PC-3 (cell line): ENCODE measurements at regions not wholly inside any gene's neighbourhood (a gene's known extent, or its start where the extent isn't known, plus 50 kb on each side); places are given as distances from the start of the nearest gene placed in this dataset.

Experiments
- ATAC-seq: fragments of 200-7000 bp; cut with Tn5 transposase; 2 replicates; pipeline ENCODE4 v1.9.1; 2020; ENCODE audit warnings: mild to moderate bottlenecking, moderate library complexity
- BruUV-seq: library from RNA; stranded (reverse); fragments of 400-500 nt; replicated peaks from 2 replicates; lab custom pipeline; 2021; lab: Mats Ljungman, UMichigan
- CTCF ChIA-PET: fragments of 300-600 bp; sonication (Branson Sonifier 250); formaldehyde crosslinking; loops from one replicate; lab custom pipeline; 2022; ENCODE audit warnings: antibody characterized with exemption; lab: Charles Lee
- POLR2A ChIA-PET: fragments of 300-600 bp; sonication (Branson Sonifier 250); formaldehyde crosslinking; loops from one replicate; lab custom pipeline; 2022; ENCODE audit warnings: antibody characterized with exemption; ENCODE audit not compliant: unreplicated experiment; lab: Charles Lee
- DNase-seq: peaks from one replicate; pipeline ENCODE4 v3.0.0-alpha.2; 2015
- H2AFZ ChIP-seq: fragments of 300-600 bp; sonication (generic); 2 replicates; pipeline ENCODE4 v1.6.0; 2016; ENCODE audit warnings: antibody characterized with exemption, low read length
- H3F3A ChIP-seq: fragments of 300-600 bp; sonication (generic); one replicate; pipeline ENCODE4 v1.6.0; 2017; ENCODE audit warnings: antibody characterized with exemption, low read length, control low read depth, mild to moderate bottlenecking; ENCODE audit not compliant: unreplicated experiment
- H3K27ac ChIP-seq: fragments of 300-600 bp; sonication (generic); 2 replicates; pipeline ENCODE4 v1.5.1; 2016; ENCODE audit warnings: mild to moderate bottlenecking, low read length
- H3K27me3 ChIP-seq: fragments of 300-600 bp; sonication (generic); 2 replicates; pipeline ENCODE4 v1.6.1; 2016; ENCODE audit warnings: low read length, mixed read lengths
- H3K36me3 ChIP-seq: fragments of 300-600 bp; sonication (generic); 2 replicates; pipeline ENCODE4 v1.6.1; 2016; ENCODE audit warnings: low read depth, mixed run types, low read length, mixed read lengths
- H3K4me1 ChIP-seq: fragments of 300-600 bp; sonication (generic); 2 replicates; pipeline ENCODE4 v1.5.1; 2016; ENCODE audit warnings: low read length; ENCODE audit not compliant: insufficient read depth
- H3K4me2 ChIP-seq: fragments of 300-600 bp; sonication (generic); 2 replicates; pipeline ENCODE4 v1.6.0; 2016; ENCODE audit warnings: low read length
- H3K4me3 ChIP-seq: fragments of 300-600 bp; sonication (generic); 2 replicates; pipeline ENCODE4 v1.5.1; 2016; ENCODE audit warnings: mild to moderate bottlenecking, low read length, mixed read lengths
- H3K79me2 ChIP-seq: fragments of 300-600 bp; sonication (generic); 2 replicates; pipeline ENCODE4 v1.6.1; 2017; ENCODE audit warnings: low read length, mixed read lengths
- H3K9ac ChIP-seq: fragments of 300-600 bp; sonication (generic); 2 replicates; pipeline ENCODE4 v1.6.0; 2016; ENCODE audit warnings: mild to moderate bottlenecking, low read length
- H3K9me2 ChIP-seq: fragments of 300-600 bp; sonication (generic); replicated peaks from 2 replicates; pipeline ENCODE4 v1.6.1; 2016; ENCODE audit warnings: mixed run types, low read length, mixed read lengths
- H3K9me3 ChIP-seq: fragments of 300-600 bp; sonication (generic); 2 replicates; pipeline ENCODE4 v1.6.1; 2016; ENCODE audit warnings: low read length, mixed read lengths
- H4K20me1 ChIP-seq: fragments of 300-600 bp; sonication (generic); 2 replicates; pipeline ENCODE4 v1.6.1; 2016; ENCODE audit warnings: low read length, mixed read lengths
- EZH2 ChIP-seq: fragments of 300-600 bp; sonication (generic); IDR thresholded peaks from one replicate; pipeline ENCODE4 v1.6.1; 2017; ENCODE audit warnings: antibody characterized with exemption, mild to moderate bottlenecking, low read length; ENCODE audit not compliant: unreplicated experiment
- EZH2phosphoT487 ChIP-seq: fragments of 300-600 bp; sonication (generic); IDR thresholded peaks from 2 replicates; pipeline ENCODE4 v1.6.1; 2018; ENCODE audit warnings: mild to moderate bottlenecking, antibody characterized with exemption, low read length, borderline replicate concordance
- intact Hi-C: fragments of 100-400 bp; cut with micrococcal nuclease; formaldehyde crosslinking; loops from 2 replicates; pipeline ENCODE4 v1.9.0; 2023
- TF ChIP-seq, protein P1 (sequence below): fragments of 300-600 bp; sonication (generic); conservative IDR thresholded peaks from 2 replicates; pipeline ENCODE4 v1.5.1; 2017; ENCODE audit warnings: antibody characterized with exemption, low read depth, mild to moderate bottlenecking, low read length

DNA sequence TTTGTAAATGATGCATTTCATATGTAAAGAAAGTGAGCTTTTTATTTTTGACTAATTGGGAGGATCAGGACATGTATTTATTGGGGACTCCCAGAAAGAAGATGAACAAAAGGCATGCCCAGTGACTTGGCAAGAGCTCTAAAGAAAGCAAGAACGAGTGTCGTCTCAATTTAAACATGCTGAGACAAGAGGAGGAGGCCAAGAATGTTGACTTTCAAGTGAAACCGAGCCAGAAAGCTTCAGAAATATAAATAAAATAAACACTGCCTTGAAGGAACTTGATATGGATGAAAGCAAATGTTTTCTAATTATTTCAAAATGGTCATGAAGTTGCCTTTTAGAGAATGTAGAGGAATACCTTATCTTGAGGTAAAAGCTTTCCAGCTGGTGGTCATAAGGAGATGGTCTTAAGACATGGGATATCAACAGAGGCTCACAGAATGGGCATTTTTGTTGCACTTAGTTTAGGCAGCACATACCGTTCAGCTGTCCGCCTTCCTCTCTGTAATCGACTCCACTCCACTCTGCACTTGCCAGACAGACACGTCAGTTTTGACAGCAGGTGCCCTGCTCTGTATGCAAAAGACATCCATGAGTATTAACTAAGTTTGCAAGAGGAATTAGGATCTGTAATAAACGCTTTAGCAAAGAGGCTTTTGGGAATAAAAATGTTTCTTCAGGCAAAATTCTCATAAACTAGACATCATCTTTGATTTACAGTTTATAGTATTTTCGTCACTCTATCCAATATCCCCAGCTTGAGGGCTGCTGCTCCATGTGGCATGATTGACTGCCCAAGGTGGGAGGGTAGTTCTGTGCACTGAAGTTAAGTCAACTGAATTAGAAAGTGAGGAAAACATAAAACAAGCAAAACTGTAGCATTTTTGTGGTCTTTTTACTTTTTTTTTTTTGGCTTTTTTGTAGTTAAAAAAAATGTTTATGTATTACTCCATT lies 613.1 kb downstream of the PKHD1 start:
- H3K4me3 ChIP-seq, result no peak overlapping the region
- DNase-seq (peak; percentile 19), ATAC-seq (no peak)
- no peak for TF ChIP-seq EZH2phosphoT487
- no peak for TF ChIP-seq EZH2
- TF ChIP-seq, protein P1, sequence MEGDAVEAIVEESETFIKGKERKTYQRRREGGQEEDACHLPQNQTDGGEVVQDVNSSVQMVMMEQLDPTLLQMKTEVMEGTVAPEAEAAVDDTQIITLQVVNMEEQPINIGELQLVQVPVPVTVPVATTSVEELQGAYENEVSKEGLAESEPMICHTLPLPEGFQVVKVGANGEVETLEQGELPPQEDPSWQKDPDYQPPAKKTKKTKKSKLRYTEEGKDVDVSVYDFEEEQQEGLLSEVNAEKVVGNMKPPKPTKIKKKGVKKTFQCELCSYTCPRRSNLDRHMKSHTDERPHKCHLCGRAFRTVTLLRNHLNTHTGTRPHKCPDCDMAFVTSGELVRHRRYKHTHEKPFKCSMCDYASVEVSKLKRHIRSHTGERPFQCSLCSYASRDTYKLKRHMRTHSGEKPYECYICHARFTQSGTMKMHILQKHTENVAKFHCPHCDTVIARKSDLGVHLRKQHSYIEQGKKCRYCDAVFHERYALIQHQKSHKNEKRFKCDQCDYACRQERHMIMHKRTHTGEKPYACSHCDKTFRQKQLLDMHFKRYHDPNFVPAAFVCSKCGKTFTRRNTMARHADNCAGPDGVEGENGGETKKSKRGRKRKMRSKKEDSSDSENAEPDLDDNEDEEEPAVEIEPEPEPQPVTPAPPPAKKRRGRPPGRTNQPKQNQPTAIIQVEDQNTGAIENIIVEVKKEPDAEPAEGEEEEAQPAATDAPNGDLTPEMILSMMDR, result no peak
- ChIA-PET CTCF (no interaction called here), POLR2A (no interaction called here)
- peak overlapping the region; percentile 69 for H3K4me2 ChIP-seq
- H3F3A ChIP-seq, result no peaks in the 10 kb centered on the region
- no peak overlapping the region for H3K9ac ChIP-seq
- intact Hi-C loops, result no loop called here
- H4K20me1 ChIP-seq, result no peaks in the 10 kb centered on the region
- H3K79me2 ChIP-seq, result no peaks in the 10 kb centered on the region
- peaks cover 36% of the 10 kb centered on the region for H3K4me1 ChIP-seq
- peak overlapping the region; percentile 15; the same call in 1 of the 2 replicates for H2AFZ ChIP-seq
- H3K9me3 ChIP-seq, result no peaks in the 10 kb centered on the region
- no peaks in the 10 kb centered on the region for H3K36me3 ChIP-seq
- no TSS peak for BruUV-seq
- H3K9me2 ChIP-seq, result no peaks in the 10 kb centered on the region
- H3K27me3 ChIP-seq, result no peaks in the 10 kb centered on the region
- H3K27ac ChIP-seq, result peak overlapping the region; percentile 67

DNA sequence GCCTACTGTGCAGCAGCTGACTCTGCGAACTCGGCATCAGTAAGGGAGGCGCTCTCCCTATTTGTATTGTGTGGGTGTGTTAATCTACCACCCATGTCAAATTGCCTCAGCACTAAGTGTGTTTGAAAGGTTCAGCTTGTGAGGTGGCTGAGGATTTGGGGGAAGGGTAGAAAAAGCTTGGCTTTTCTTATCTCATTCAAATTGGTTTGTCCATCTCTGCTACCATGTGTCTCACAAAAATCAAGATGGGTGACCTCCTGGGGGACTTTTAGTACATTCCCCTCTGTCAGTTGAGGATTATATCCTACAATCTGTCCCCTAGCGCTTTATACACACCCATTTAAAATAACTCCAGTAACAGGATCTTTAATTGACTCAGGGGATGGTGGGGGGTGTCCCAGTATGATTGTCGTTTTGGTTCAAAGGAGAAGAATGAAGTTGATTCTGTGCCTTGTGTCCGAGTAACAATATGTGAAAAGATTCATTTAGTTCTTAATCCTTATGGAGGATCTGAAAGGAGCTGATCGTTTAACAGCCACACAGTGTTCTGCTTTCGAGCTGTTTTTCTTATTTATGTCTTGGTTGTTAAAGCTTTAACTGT lies 609.6 kb downstream of the PKHD1 start:
- Histone ChIP-seq H2AFZ (no peak overlapping the region), H3K36me3 (no peaks in the 10 kb centered on the region), H3K4me1 (peaks cover 22% of the 10 kb centered on the region), H3K4me3 (no peak overlapping the region), H4K20me1 (no peaks in the 10 kb centered on the region), H3K27me3 (no peaks in the 10 kb centered on the region), H3K79me2 (no peaks in the 10 kb centered on the region), H3F3A (no peaks in the 10 kb centered on the region), H3K27ac (no peak overlapping the region), H3K9ac (no peak overlapping the region), H3K4me2 (no peak overlapping the region), H3K9me2 (no peaks in the 10 kb centered on the region), H3K9me3 (no peaks in the 10 kb centered on the region)
- intact Hi-C loops, result no loop called here
- CTCF ChIA-PET, result no interaction called here
- POLR2A ChIA-PET, result interaction anchor here (0.6 kb wide), 1 partner anchor 126 kb away, joined by 3 read pairs; no protein-coding TSS in a partner anchor
- TF ChIP-seq, protein P1, result no peak
- TF ChIP-seq EZH2phosphoT487, result no peak
- no peak for TF ChIP-seq EZH2
- BruUV-seq, result no TSS peak
- ATAC-seq (no peak), DNase-seq (no peak)
